ENCODE measurements at regions not wholly inside any gene's neighbourhood (a gene's known extent, or its start where the extent isn't known, plus 50 kb on each side); places are given as distances from the start of the nearest gene placed in this dataset.
"Not testable (repeated sequence)": the region's sequence is repeated elsewhere in the genome, so short reads cannot be mapped to it uniquely, and the experiment has no call there.

DNA sequence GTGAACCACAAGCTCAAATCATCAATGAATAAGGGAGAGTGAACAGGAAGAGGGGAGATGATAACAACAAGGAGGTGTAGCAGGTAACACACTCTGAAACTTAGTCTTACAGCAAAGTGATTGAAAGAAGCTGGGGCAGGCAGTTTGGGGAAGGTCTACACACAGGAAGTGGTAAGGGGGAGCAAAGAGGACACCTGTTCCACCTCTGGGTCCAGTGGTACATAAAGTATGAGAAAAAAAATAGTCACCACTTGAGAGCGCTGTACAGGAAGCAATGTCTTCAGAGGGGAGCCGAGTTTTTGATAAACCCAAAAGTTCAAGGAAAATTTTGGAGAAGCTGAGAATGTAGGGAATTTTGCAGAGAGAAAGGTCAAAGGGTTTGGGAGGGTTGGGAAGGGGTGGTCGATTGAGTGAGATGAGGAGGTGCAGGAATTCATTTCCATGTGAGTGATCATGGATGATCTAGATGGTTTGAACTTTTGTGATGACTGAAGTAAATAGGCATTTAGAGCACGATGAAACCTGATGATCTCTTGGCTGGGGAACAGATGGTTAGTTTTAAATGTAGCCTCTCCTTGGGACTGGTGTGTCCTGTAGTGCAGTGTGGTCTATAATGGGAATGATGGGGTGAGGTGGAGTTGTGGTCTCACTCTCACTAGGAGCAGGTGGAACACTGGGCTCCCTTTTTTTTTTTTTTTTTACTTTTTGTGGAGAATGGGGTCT is 142.0 kb downstream of the RBMX2 start:
- no peak for TF ChIP-seq CTCF (IDR thresholded peaks at IDR 0.05; ENCODE audit: unreplicated experiment)
- DNase-seq (ENCODE audit: low spot score, unreplicated experiment) = no peak
- Mint-ChIP-seq H3K4me1 (ENCODE audit: low read depth) (no peaks in the 10 kb centered on the region), H3K4me3 (ENCODE audit: low read depth) (no peak overlapping the region), H3K36me3 (ENCODE audit: insufficient read depth) (no peaks in the 10 kb centered on the region), H3K27ac (no peak overlapping the region), H3K9me3 (ENCODE audit: low read depth) (no peaks in the 10 kb centered on the region), H3K27me3 (peaks cover 6% of the 10 kb centered on the region)

DNA sequence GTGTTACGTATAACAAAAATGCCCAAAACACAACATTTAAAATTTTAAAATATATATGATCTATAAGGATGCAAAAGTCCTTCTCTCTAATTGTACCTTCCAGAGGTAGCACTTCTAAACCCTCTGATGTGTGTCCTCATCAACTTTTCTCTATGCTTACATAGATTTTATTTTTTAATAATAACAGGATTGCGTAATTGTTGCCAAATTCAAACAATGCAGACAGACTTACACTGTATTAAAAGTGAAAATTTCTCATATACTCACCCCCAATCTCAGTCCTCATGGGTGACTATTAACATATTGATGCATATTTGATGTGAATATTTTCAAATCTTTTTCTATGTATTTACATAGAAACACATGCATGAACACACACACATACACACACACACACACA is 144.0 kb downstream of the RBMX2 start:
- TF ChIP-seq CTCF (IDR thresholded peaks at IDR 0.05; ENCODE audit: unreplicated experiment) = no peak
- Mint-ChIP-seq H3K4me1 (ENCODE audit: low read depth) (no peaks in the 10 kb centered on the region), H3K4me3 (ENCODE audit: low read depth) (no peak overlapping the region), H3K9me3 (ENCODE audit: low read depth) (no peaks in the 10 kb centered on the region), H3K36me3 (ENCODE audit: insufficient read depth) (no peaks in the 10 kb centered on the region), H3K27ac (no peak overlapping the region), H3K27me3 (peaks cover 8% of the 10 kb centered on the region)
- DNase-seq (ENCODE audit: low spot score, unreplicated experiment) = no peak

GRCh38 chrX:130549382-130549781 is 147.6 kb downstream of the RBMX2 start:
- peaks cover 20% of the 10 kb centered on the region for H3K27me3 Mint-ChIP-seq
- not testable (repeated sequence) for H3K36me3 Mint-ChIP-seq (ENCODE audit: insufficient read depth); H3K9me3 Mint-ChIP-seq (ENCODE audit: low read depth); H3K4me1 Mint-ChIP-seq (ENCODE audit: low read depth); H3K4me3 Mint-ChIP-seq (ENCODE audit: low read depth); H3K27ac Mint-ChIP-seq; DNase-seq (ENCODE audit: low spot score, unreplicated experiment)

GRCh38 chrX:130550351-130550750 is 148.6 kb downstream of the RBMX2 start:
- no peak overlapping the region for H3K27ac Mint-ChIP-seq
- H3K9me3 Mint-ChIP-seq (ENCODE audit: low read depth) = no peaks in the 10 kb centered on the region

DNA sequence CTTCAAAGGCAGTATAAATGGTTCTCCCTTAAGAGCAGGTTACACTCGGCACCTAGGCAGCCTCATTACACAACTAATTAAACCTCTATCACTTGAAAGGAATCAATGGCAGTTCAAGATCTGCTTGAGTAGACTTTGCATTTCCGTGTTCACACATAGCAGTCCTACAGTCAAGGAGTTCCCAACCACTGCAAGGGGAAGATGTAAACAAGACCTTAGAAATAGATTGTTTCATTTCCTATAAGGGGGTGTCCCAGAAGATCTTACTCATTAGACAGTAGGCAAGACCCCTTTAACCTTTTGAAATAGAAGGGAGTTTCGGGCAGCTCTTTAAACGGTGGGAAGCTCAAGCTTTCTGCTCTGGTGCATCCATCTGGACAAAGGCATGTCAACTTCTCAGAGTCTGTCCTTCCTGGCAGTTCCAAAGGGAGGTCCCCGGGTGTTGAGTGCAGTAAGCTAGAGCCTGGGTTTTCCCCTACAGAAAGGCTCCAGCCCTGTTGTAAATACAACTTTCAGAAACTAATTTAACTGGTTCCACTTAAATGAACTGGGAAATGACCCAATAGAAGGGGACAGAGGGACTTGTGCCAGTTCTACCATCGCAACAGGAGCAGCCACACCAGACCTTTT is 150.8 kb downstream of the RBMX2 start:
- no peak overlapping the region for H3K27ac Mint-ChIP-seq

More at GRCh38 chrX:130550351-130550750, 148.6 kb downstream of the RBMX2 start:
- H3K36me3 Mint-ChIP-seq (ENCODE audit: insufficient read depth) = no peaks in the 10 kb centered on the region
- H3K27me3 Mint-ChIP-seq = peaks cover 22% of the 10 kb centered on the region
- DNase-seq (ENCODE audit: low spot score, unreplicated experiment) = no peak
- H3K4me1 Mint-ChIP-seq (ENCODE audit: low read depth) = no peaks in the 10 kb centered on the region
- TF ChIP-seq CTCF (IDR thresholded peaks at IDR 0.05; ENCODE audit: unreplicated experiment) = no peak
- no peak overlapping the region for H3K4me3 Mint-ChIP-seq (ENCODE audit: low read depth)

More for the DNA sequence above, 150.8 kb downstream of the RBMX2 start:
- H3K27me3 Mint-ChIP-seq = peaks cover 25% of the 10 kb centered on the region
- DNase-seq (ENCODE audit: low spot score, unreplicated experiment) = no peak
- no peak overlapping the region for H3K4me3 Mint-ChIP-seq (ENCODE audit: low read depth)
- no peaks in the 10 kb centered on the region for H3K9me3 Mint-ChIP-seq (ENCODE audit: low read depth)
- no peaks in the 10 kb centered on the region for H3K4me1 Mint-ChIP-seq (ENCODE audit: low read depth)
- no peaks in the 10 kb centered on the region for H3K36me3 Mint-ChIP-seq (ENCODE audit: insufficient read depth)
- no peak for TF ChIP-seq CTCF (IDR thresholded peaks at IDR 0.05; ENCODE audit: unreplicated experiment)
